Vagina (tissue), 2 donors: ENCODE measurements at regions not wholly inside any gene's neighbourhood (a gene's known extent, or its start where the extent isn't known, plus 50 kb on each side); places are given as distances from the start of the nearest gene placed in this dataset.

ENCODE experiments used
- DNase-seq, 2 donors: peaks; one replicate each; pipeline ENCODE4 v3.0.0-alpha.2; 2017; ENCODE audit errors: extremely low spot score in 2 of 2
- H3K27ac ChIP-seq: fragments of 200-600 bp; sonication (generic); one replicate; pipeline ENCODE4 v1.5.1; 2019
- H3K27me3 ChIP-seq: fragments of 200-600 bp; sonication (generic); one replicate; pipeline ENCODE4 v1.5.1; 2019
- H3K36me3 ChIP-seq, 2 donors: fragments of 200-600 bp; sonication (generic); one replicate each; pipeline ENCODE4 v1.5.1; 2017 to 2019
- H3K4me1 ChIP-seq: fragments of 200-600 bp; sonication (generic); one replicate; pipeline ENCODE4 v1.5.1; 2019
- H3K4me3 ChIP-seq, 2 donors: fragments of 200-600 bp; sonication (generic); 1 replicate in 1 of 2; 2 replicates in 1 of 2; pipeline ENCODE4 v1.5.1; 2016 to 2019
- H3K9me3 ChIP-seq: fragments of 200-600 bp; sonication (generic); one replicate; pipeline ENCODE4 v1.5.1; 2019
- CTCF ChIP-seq, 3 experiments: fragments of 450-650 bp in 2 of 3; fragments of 200-600 bp in 1 of 3; sonication (generic) in 1 of 3; IDR thresholded peaks; one replicate each; pipeline ENCODE4 v1.5.1; 2017 to 2019; ENCODE audit warnings: antibody characterized with exemption in 3 of 3, mild to moderate bottlenecking in 2 of 3, moderate library complexity in 2 of 3
- POLR2A ChIP-seq, 2 donors: fragments of 450-650 bp; IDR thresholded peaks; one replicate each; pipeline ENCODE4 v1.6.1; 2017; ENCODE audit warnings: antibody characterized with exemption in 2 of 2, mild to moderate bottlenecking in 2 of 2, moderate library complexity in 2 of 2
- POLR2AphosphoS5 ChIP-seq, 2 donors: sonication (generic); formaldehyde crosslinking; IDR thresholded peaks; one replicate each; pipeline ENCODE4 v1.9.0; 2017; ENCODE audit warnings: antibody characterized with exemption in 2 of 2, mild to moderate bottlenecking in 2 of 2, low read depth in 1 of 2; ENCODE audit not compliant: insufficient read depth in 1 of 2
- intact Hi-C: fragments of 100-400 bp; cut with DNase I; formaldehyde crosslinking; loops from one replicate; pipeline ENCODE4 v1.15.1; 2023

GRCh38 chr2:156671706-156672361 lies 235.7 kb downstream of the GPD2 start:
- no peak for DNase-seq
- Histone ChIP-seq H3K27me3 (no peaks in the 10 kb centered on the region), H3K9me3 (peaks cover 5% of the 10 kb centered on the region), H3K36me3 (no peaks in the 10 kb centered on the region), H3K4me3 (no peak overlapping the region), H3K27ac (no peak overlapping the region), H3K4me1 (no peaks in the 10 kb centered on the region)
- intact Hi-C loops, result no loop called here
- TF ChIP-seq POLR2AphosphoS5 (IDR thresholded peaks at IDR 0.05; ENCODE audit: insufficient read depth in 1 of 2, low read depth in 1 of 2) (no peak), CTCF (IDR thresholded peaks at IDR 0.05) (no peak), POLR2A (IDR thresholded peaks at IDR 0.05) (no peak)

GRCh38 chr2:156672556-156673332 lies 236.6 kb downstream of the GPD2 start:
- no peaks in the 10 kb centered on the region for H3K27me3 ChIP-seq
- H3K9me3 ChIP-seq, result peaks cover 5% of the 10 kb centered on the region
- no peak overlapping the region for H3K27ac ChIP-seq
- no peak for DNase-seq
- TF ChIP-seq POLR2AphosphoS5 (IDR thresholded peaks at IDR 0.05; ENCODE audit: insufficient read depth in 1 of 2, low read depth in 1 of 2), result no peak
- no peak for TF ChIP-seq CTCF (IDR thresholded peaks at IDR 0.05)
- no peak for TF ChIP-seq POLR2A (IDR thresholded peaks at IDR 0.05)
- H3K4me1 ChIP-seq, result no peaks in the 10 kb centered on the region
- intact Hi-C loops, result no loop called here
- no peak overlapping the region for H3K4me3 ChIP-seq
- H3K36me3 ChIP-seq, result no peaks in the 10 kb centered on the region

- intact Hi-C loops, result no loop called here
- no peak for TF ChIP-seq POLR2A (IDR thresholded peaks at IDR 0.05)
- TF ChIP-seq POLR2AphosphoS5 (IDR thresholded peaks at IDR 0.05; ENCODE audit: insufficient read depth in 1 of 2, low read depth in 1 of 2), result no peak
- no peak for TF ChIP-seq CTCF (IDR thresholded peaks at IDR 0.05)
- no peak overlapping the region for H3K27ac ChIP-seq
- no peak for DNase-seq
- no peaks in the 10 kb centered on the region for H3K4me1 ChIP-seq
- H3K4me3 ChIP-seq, result no peak overlapping the region
- H3K36me3 ChIP-seq, result no peaks in the 10 kb centered on the region
- no peaks in the 10 kb centered on the region for H3K27me3 ChIP-seq
- peaks cover 5% of the 10 kb centered on the region for H3K9me3 ChIP-seq
Observed at GRCh38 chr2:156673333-156673615, 237.1 kb downstream of the GPD2 start.

- Histone ChIP-seq H3K27me3 (no peaks in the 10 kb centered on the region), H3K9me3 (no peaks in the 10 kb centered on the region), H3K4me3 (no peak overlapping the region), H3K4me1 (no peaks in the 10 kb centered on the region), H3K36me3 (no peaks in the 10 kb centered on the region), H3K27ac (no peak overlapping the region)
- TF ChIP-seq POLR2A (IDR thresholded peaks at IDR 0.05), result no peak
- TF ChIP-seq CTCF (IDR thresholded peaks at IDR 0.05), result no peak
- TF ChIP-seq POLR2AphosphoS5 (IDR thresholded peaks at IDR 0.05; ENCODE audit: insufficient read depth in 1 of 2, low read depth in 1 of 2), result no peak
- intact Hi-C loops, result no loop called here
- no peak for DNase-seq
Observed at GRCh38 chr2:156673981-156674380, 237.8 kb downstream of the GPD2 start.

- no peak for DNase-seq
Observed at GRCh38 chr2:156675896-156676295, 239.7 kb downstream of the GPD2 start.

More at GRCh38 chr2:156675896-156676295, 239.7 kb downstream of the GPD2 start:
- H3K36me3 ChIP-seq, result no peaks in the 10 kb centered on the region
- no peaks in the 10 kb centered on the region for H3K27me3 ChIP-seq
- no peaks in the 10 kb centered on the region for H3K9me3 ChIP-seq
- TF ChIP-seq POLR2AphosphoS5 (IDR thresholded peaks at IDR 0.05; ENCODE audit: insufficient read depth in 1 of 2, low read depth in 1 of 2), result no peak
- TF ChIP-seq CTCF (IDR thresholded peaks at IDR 0.05), result no peak
- TF ChIP-seq POLR2A (IDR thresholded peaks at IDR 0.05), result no peak
- intact Hi-C loops, result no loop called here
- no peak overlapping the region for H3K4me3 ChIP-seq
- H3K27ac ChIP-seq, result no peak overlapping the region
- no peaks in the 10 kb centered on the region for H3K4me1 ChIP-seq
